ENCODE measurements at regions not wholly inside any gene's neighbourhood (a gene's known extent, or its start where the extent isn't known, plus 50 kb on each side); places are given as distances from the start of the nearest gene placed in this dataset.

- no peak overlapping the region for H3K27ac ChIP-seq
- H3K4me3 ChIP-seq = no peak overlapping the region
- H3K9ac ChIP-seq (ENCODE audit: insufficient read length) = no peak overlapping the region
- TF ChIP-seq FOXP2 (optimal IDR thresholded peaks at IDR 0.05; ENCODE audit: control extremely low read depth, extremely low read length, insufficient read depth) (no peak), POLR2AphosphoS5 (IDR thresholded peaks at IDR 0.05; ENCODE audit: borderline replicate concordance, low read depth, low read length) (no peak), EZH2 (IDR thresholded peaks at IDR 0.05) (no peak)
- no peaks in the 10 kb centered on the region for H3K36me3 ChIP-seq (ENCODE audit: insufficient read depth, low read length)
- no peaks in the 10 kb centered on the region for H3K9me3 ChIP-seq (ENCODE audit: low read depth, low read length)
- DNase-seq (ENCODE audit: low read depth, low spot score) = no peak
Measured at GRCh38 chr2:198817536-198817935, 640.2 kb downstream of the SATB2 start.

GRCh38 chr2:198815626-198816025 is 642.1 kb downstream of the SATB2 start:
- no peak for DNase-seq (ENCODE audit: low read depth, low spot score)

GRCh38 chr2:198811198-198811597 is 646.5 kb downstream of the SATB2 start:
- H3K9ac ChIP-seq (ENCODE audit: insufficient read length) = no peak overlapping the region
- no peak for DNase-seq (ENCODE audit: low read depth, low spot score)
- no peak overlapping the region for H3K27ac ChIP-seq
- no peak for TF ChIP-seq POLR2AphosphoS5 (IDR thresholded peaks at IDR 0.05; ENCODE audit: borderline replicate concordance, low read depth, low read length)
- no peak for TF ChIP-seq FOXP2 (optimal IDR thresholded peaks at IDR 0.05; ENCODE audit: control extremely low read depth, extremely low read length, insufficient read depth)
- H3K4me3 ChIP-seq = no peak overlapping the region
- no peaks in the 10 kb centered on the region for H3K36me3 ChIP-seq (ENCODE audit: insufficient read depth, low read length)
- H3K9me3 ChIP-seq (ENCODE audit: low read depth, low read length) = no peaks in the 10 kb centered on the region

More at GRCh38 chr2:198815626-198816025, 642.1 kb downstream of the SATB2 start:
- TF ChIP-seq EZH2 (IDR thresholded peaks at IDR 0.05) (no peak), FOXP2 (optimal IDR thresholded peaks at IDR 0.05; ENCODE audit: control extremely low read depth, extremely low read length, insufficient read depth) (no peak), POLR2AphosphoS5 (IDR thresholded peaks at IDR 0.05; ENCODE audit: borderline replicate concordance, low read depth, low read length) (no peak)
- no peaks in the 10 kb centered on the region for H3K36me3 ChIP-seq (ENCODE audit: insufficient read depth, low read length)
- H3K9ac ChIP-seq (ENCODE audit: insufficient read length) = no peak overlapping the region
- H3K9me3 ChIP-seq (ENCODE audit: low read depth, low read length) = no peaks in the 10 kb centered on the region
- no peak overlapping the region for H3K27ac ChIP-seq
- H3K4me3 ChIP-seq = no peak overlapping the region

- DNase-seq (ENCODE audit: low read depth, low spot score) = no peak
Measured at GRCh38 chr2:198809976-198810375, 647.8 kb downstream of the SATB2 start.

GRCh38 chr2:198807131-198807530 is 650.6 kb downstream of the SATB2 start:
- TF ChIP-seq EZH2 (IDR thresholded peaks at IDR 0.05) (no peak), POLR2AphosphoS5 (IDR thresholded peaks at IDR 0.05; ENCODE audit: borderline replicate concordance, low read depth, low read length) (no peak), FOXP2 (optimal IDR thresholded peaks at IDR 0.05; ENCODE audit: control extremely low read depth, extremely low read length, insufficient read depth) (no peak)
- Histone ChIP-seq H3K4me3 (no peak overlapping the region), H3K9me3 (ENCODE audit: low read depth, low read length) (no peaks in the 10 kb centered on the region), H3K27ac (no peak overlapping the region), H3K36me3 (ENCODE audit: insufficient read depth, low read length) (no peaks in the 10 kb centered on the region), H3K9ac (ENCODE audit: insufficient read length) (no peak overlapping the region)
- no peak for DNase-seq (ENCODE audit: low read depth, low spot score)

More at GRCh38 chr2:198809976-198810375, 647.8 kb downstream of the SATB2 start:
- TF ChIP-seq FOXP2 (optimal IDR thresholded peaks at IDR 0.05; ENCODE audit: control extremely low read depth, extremely low read length, insufficient read depth) (no peak), EZH2 (IDR thresholded peaks at IDR 0.05) (no peak), POLR2AphosphoS5 (IDR thresholded peaks at IDR 0.05; ENCODE audit: borderline replicate concordance, low read depth, low read length) (no peak)
- Histone ChIP-seq H3K36me3 (ENCODE audit: insufficient read depth, low read length) (no peaks in the 10 kb centered on the region), H3K4me3 (no peak overlapping the region), H3K9ac (ENCODE audit: insufficient read length) (no peak overlapping the region), H3K9me3 (ENCODE audit: low read depth, low read length) (no peaks in the 10 kb centered on the region), H3K27ac (no peak overlapping the region)

- TF ChIP-seq POLR2AphosphoS5 (IDR thresholded peaks at IDR 0.05; ENCODE audit: borderline replicate concordance, low read depth, low read length) (no peak), EZH2 (IDR thresholded peaks at IDR 0.05) (no peak), FOXP2 (optimal IDR thresholded peaks at IDR 0.05; ENCODE audit: control extremely low read depth, extremely low read length, insufficient read depth) (no peak)
- DNase-seq (ENCODE audit: low read depth, low spot score) = no peak
- Histone ChIP-seq H3K9ac (ENCODE audit: insufficient read length) (no peak overlapping the region), H3K4me3 (no peak overlapping the region), H3K27ac (no peak overlapping the region), H3K9me3 (ENCODE audit: low read depth, low read length) (no peaks in the 10 kb centered on the region), H3K36me3 (ENCODE audit: insufficient read depth, low read length) (no peaks in the 10 kb centered on the region)
Measured at GRCh38 chr2:198795419-198795818, 662.3 kb downstream of the SATB2 start.

- H3K9ac ChIP-seq (ENCODE audit: insufficient read length) = no peak overlapping the region
Measured at GRCh38 chr2:198791623-198792022, 666.1 kb downstream of the SATB2 start.

GRCh38 chr2:198788676-198789075 is 669.1 kb downstream of the SATB2 start:
- no peak for TF ChIP-seq FOXP2 (optimal IDR thresholded peaks at IDR 0.05; ENCODE audit: control extremely low read depth, extremely low read length, insufficient read depth)
- TF ChIP-seq EZH2 (IDR thresholded peaks at IDR 0.05) = no peak
- no peak for TF ChIP-seq POLR2AphosphoS5 (IDR thresholded peaks at IDR 0.05; ENCODE audit: borderline replicate concordance, low read depth, low read length)
- H3K4me3 ChIP-seq = no peak overlapping the region

More at GRCh38 chr2:198791623-198792022, 666.1 kb downstream of the SATB2 start:
- Histone ChIP-seq H3K27ac (no peak overlapping the region), H3K9me3 (ENCODE audit: low read depth, low read length) (no peaks in the 10 kb centered on the region), H3K36me3 (ENCODE audit: insufficient read depth, low read length) (no peaks in the 10 kb centered on the region), H3K4me3 (no peak overlapping the region)
- TF ChIP-seq POLR2AphosphoS5 (IDR thresholded peaks at IDR 0.05; ENCODE audit: borderline replicate concordance, low read depth, low read length) (no peak), EZH2 (IDR thresholded peaks at IDR 0.05) (no peak), FOXP2 (optimal IDR thresholded peaks at IDR 0.05; ENCODE audit: control extremely low read depth, extremely low read length, insufficient read depth) (no peak)
- DNase-seq (ENCODE audit: low read depth, low spot score) = no peak

GRCh38 chr2:198782734-198783133 is 675.0 kb downstream of the SATB2 start:
- Histone ChIP-seq H3K27ac (no peak overlapping the region), H3K9ac (ENCODE audit: insufficient read length) (no peak overlapping the region), H3K36me3 (ENCODE audit: insufficient read depth, low read length) (no peaks in the 10 kb centered on the region), H3K9me3 (ENCODE audit: low read depth, low read length) (no peaks in the 10 kb centered on the region), H3K4me3 (no peak overlapping the region)
- DNase-seq (ENCODE audit: low read depth, low spot score) = no peak
- TF ChIP-seq FOXP2 (optimal IDR thresholded peaks at IDR 0.05; ENCODE audit: control extremely low read depth, extremely low read length, insufficient read depth) (no peak), POLR2AphosphoS5 (IDR thresholded peaks at IDR 0.05; ENCODE audit: borderline replicate concordance, low read depth, low read length) (no peak), EZH2 (IDR thresholded peaks at IDR 0.05) (no peak)

More at GRCh38 chr2:198788676-198789075, 669.1 kb downstream of the SATB2 start:
- DNase-seq (ENCODE audit: low read depth, low spot score) = no peak
- Histone ChIP-seq H3K9ac (ENCODE audit: insufficient read length) (no peak overlapping the region), H3K9me3 (ENCODE audit: low read depth, low read length) (no peaks in the 10 kb centered on the region), H3K36me3 (ENCODE audit: insufficient read depth, low read length) (no peaks in the 10 kb centered on the region), H3K27ac (no peak overlapping the region)
